A673 (cell line): ENCODE measurements at regions not wholly inside any gene's neighbourhood (a gene's known extent, or its start where the extent isn't known, plus 50 kb on each side); places are given as distances from the start of the nearest gene placed in this dataset.

Source experiments
- CTCF ChIP-seq: fragments of 300-800, 200-600 bp; sonication (generic); conservative IDR thresholded peaks from 2 replicates; pipeline ENCODE4 v1.5.1; 2017; ENCODE audit warnings: low read depth, mild to moderate bottlenecking, antibody characterized with exemption, low read length, moderate library complexity, mixed read lengths
- EZH2 ChIP-seq: fragments of 200-600 bp; sonication (generic); IDR thresholded peaks from 2 replicates; pipeline ENCODE4 v1.6.1; 2017; ENCODE audit warnings: borderline replicate concordance, low read depth, mild to moderate bottlenecking, mixed read lengths, antibody characterized with exemption, low read length; ENCODE audit not compliant: poor library complexity, severe bottlenecking

- TF ChIP-seq CTCF (no peak), EZH2 (no peak)
Observed at GRCh38 chr6:74753883-74754600, 451.8 kb downstream of the COL12A1 start.
